GM21367 (cell line): ENCODE measurements at regions not wholly inside any gene's neighbourhood (a gene's known extent, or its start where the extent isn't known, plus 50 kb on each side); places are given as distances from the start of the nearest gene placed in this dataset.
"Not testable (repeated sequence)": the region's sequence is repeated elsewhere in the genome, so short reads cannot be mapped to it uniquely, and the experiment has no call there.

Source experiments
- ATAC-seq: cut with Tn5 transposase; IDR thresholded peaks from one replicate; pipeline ENCODE4 v1.9.1; 2021; ENCODE audit not compliant: unreplicated experiment

GRCh38 chr4:127400276-127400675, 232.5 kb upstream of the INTU start:
- ATAC-seq = no peak

GRCh38 chr4:127400731-127401346, 231.9 kb upstream of the INTU start:
- peak; percentile 89 for ATAC-seq

GRCh38 chr4:127403471-127404084, 229.2 kb upstream of the INTU start:
- no peak for ATAC-seq

GRCh38 chr4:127406187-127406586, 226.6 kb upstream of the INTU start:
- no peak for ATAC-seq

- ATAC-seq = not testable (repeated sequence)
Measured at GRCh38 chr4:127407572-127407971, 225.2 kb upstream of the INTU start.

GRCh38 chr4:127410201-127410600, 222.6 kb upstream of the INTU start:
- no peak for ATAC-seq

- ATAC-seq = no peak
Measured at GRCh38 chr4:127410644-127411043, 222.1 kb upstream of the INTU start.

GRCh38 chr4:127414951-127415606, 217.7 kb upstream of the INTU start:
- ATAC-seq = no peak

GRCh38 chr4:127416115-127416514, 216.6 kb upstream of the INTU start:
- no peak for ATAC-seq

- no peak for ATAC-seq
Measured at GRCh38 chr4:127417885-127418535, 214.7 kb upstream of the INTU start.

- ATAC-seq = no peak
Measured at GRCh38 chr4:127419431-127419830, 213.3 kb upstream of the INTU start.

- no peak for ATAC-seq
Measured at GRCh38 chr4:127421437-127421836, 211.3 kb upstream of the INTU start.

GRCh38 chr4:127425202-127425845, 207.4 kb upstream of the INTU start:
- ATAC-seq = no peak

GRCh38 chr4:127425851-127426250, 206.9 kb upstream of the INTU start:
- no peak for ATAC-seq

- ATAC-seq = no peak
Measured at GRCh38 chr4:127441571-127441970, 191.2 kb upstream of the INTU start.

GRCh38 chr4:127445471-127445870, 187.3 kb upstream of the INTU start:
- no peak for ATAC-seq

- no peak for ATAC-seq
Measured at GRCh38 chr4:127446427-127446885, 186.3 kb upstream of the INTU start.

- ATAC-seq = no peak
Measured at GRCh38 chr4:127448986-127449385, 183.8 kb upstream of the INTU start.

- no peak for ATAC-seq
Measured at GRCh38 chr4:127449449-127449848, 183.3 kb upstream of the INTU start.

GRCh38 chr4:127450276-127450675, 182.5 kb upstream of the INTU start:
- ATAC-seq = no peak

- no peak for ATAC-seq
Measured at GRCh38 chr4:127463883-127464282, 168.9 kb upstream of the INTU start.
